ENCODE measurements at regions not wholly inside any gene's neighbourhood (a gene's known extent, or its start where the extent isn't known, plus 50 kb on each side); places are given as distances from the start of the nearest gene placed in this dataset.

DNA sequence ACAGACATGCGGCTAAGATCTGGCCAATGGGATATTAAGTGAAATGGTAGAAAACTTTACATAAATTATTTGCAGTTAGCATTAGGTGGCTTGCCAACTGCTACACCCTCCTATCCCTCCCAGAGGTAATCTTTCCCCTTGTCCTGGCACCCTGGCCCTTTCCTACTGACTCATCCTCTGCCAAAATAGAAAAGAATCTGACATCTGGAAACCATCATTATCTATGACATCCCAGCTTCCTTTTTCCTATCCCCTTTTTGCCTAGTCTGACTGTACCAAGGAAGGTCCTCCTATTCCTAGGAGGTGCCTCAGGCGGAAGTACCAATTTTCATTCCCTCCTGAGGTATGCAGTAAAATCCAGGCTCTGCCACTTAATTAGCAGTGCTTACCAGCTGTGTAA is 163.6 kb upstream of the KLF3 start:
- no peak overlapping the region for H3K27ac ChIP-seq (ENCODE audit: low read length)
- no peaks in the 10 kb centered on the region for H3K9me3 ChIP-seq (ENCODE audit: low read length)
- H3K79me2 ChIP-seq (replicated peaks; ENCODE audit: insufficient read depth, low read length), result no peaks in the 10 kb centered on the region
- TF ChIP-seq EP300 (conservative IDR thresholded peaks at IDR 0.05; ENCODE audit: poor library complexity, severe bottlenecking) (no peak), RAD21 (conservative IDR thresholded peaks at IDR 0.05) (no peak), MXI1 (conservative IDR thresholded peaks at IDR 0.05; ENCODE audit: poor library complexity, severe bottlenecking) (no peak)
- TF ChIP-seq, protein P1, sequence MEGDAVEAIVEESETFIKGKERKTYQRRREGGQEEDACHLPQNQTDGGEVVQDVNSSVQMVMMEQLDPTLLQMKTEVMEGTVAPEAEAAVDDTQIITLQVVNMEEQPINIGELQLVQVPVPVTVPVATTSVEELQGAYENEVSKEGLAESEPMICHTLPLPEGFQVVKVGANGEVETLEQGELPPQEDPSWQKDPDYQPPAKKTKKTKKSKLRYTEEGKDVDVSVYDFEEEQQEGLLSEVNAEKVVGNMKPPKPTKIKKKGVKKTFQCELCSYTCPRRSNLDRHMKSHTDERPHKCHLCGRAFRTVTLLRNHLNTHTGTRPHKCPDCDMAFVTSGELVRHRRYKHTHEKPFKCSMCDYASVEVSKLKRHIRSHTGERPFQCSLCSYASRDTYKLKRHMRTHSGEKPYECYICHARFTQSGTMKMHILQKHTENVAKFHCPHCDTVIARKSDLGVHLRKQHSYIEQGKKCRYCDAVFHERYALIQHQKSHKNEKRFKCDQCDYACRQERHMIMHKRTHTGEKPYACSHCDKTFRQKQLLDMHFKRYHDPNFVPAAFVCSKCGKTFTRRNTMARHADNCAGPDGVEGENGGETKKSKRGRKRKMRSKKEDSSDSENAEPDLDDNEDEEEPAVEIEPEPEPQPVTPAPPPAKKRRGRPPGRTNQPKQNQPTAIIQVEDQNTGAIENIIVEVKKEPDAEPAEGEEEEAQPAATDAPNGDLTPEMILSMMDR (IDR thresholded peaks at IDR 0.05; ENCODE audit: poor library complexity, severe bottlenecking), result no peak
- no peaks in the 10 kb centered on the region for H3K9me2 ChIP-seq (ENCODE audit: insufficient read depth, low read length)
- H3K9ac ChIP-seq (ENCODE audit: low read length), result no peak overlapping the region
- H2AFZ ChIP-seq (ENCODE audit: low read depth, low read length), result no peak overlapping the region
- no peak overlapping the region for H3K4me2 ChIP-seq (ENCODE audit: low read length)
- no peaks in the 10 kb centered on the region for H3K36me3 ChIP-seq (ENCODE audit: insufficient read depth, low read length)
- H3K4me3 ChIP-seq (ENCODE audit: low read length), result no peak overlapping the region
- H3K27me3 ChIP-seq (ENCODE audit: insufficient read depth, low read depth, low read length), result no peaks in the 10 kb centered on the region
- H4K20me1 ChIP-seq (ENCODE audit: insufficient read depth), result no peaks in the 10 kb centered on the region
- H3F3A ChIP-seq (ENCODE audit: insufficient read depth, low read length, poor library complexity, severe bottlenecking), result no peaks in the 10 kb centered on the region

DNA sequence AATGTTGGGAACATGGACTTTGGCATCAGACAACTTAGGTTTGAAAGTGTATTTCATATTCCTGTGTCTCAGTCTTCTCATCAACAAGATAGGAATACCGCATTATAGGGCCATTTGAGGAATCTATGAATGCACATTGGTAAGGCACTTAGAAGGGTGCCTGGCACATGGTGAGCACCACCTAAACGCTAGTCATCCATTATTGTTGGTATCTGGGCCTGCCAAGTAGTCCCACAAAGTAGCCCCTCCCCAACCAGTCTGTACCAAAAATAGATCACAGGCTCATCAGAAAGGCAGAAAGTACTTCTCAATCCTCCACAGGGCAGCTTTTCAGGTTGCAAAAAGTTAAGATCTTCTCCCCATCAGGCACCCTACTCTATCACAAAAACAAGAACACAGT is 162.3 kb upstream of the KLF3 start:
- H3K36me3 ChIP-seq (ENCODE audit: insufficient read depth, low read length), result no peaks in the 10 kb centered on the region
- TF ChIP-seq MXI1 (conservative IDR thresholded peaks at IDR 0.05; ENCODE audit: poor library complexity, severe bottlenecking) (no peak), RAD21 (conservative IDR thresholded peaks at IDR 0.05) (no peak), POLR2AphosphoS5 (IDR thresholded peaks at IDR 0.05) (no peak), EP300 (conservative IDR thresholded peaks at IDR 0.05; ENCODE audit: poor library complexity, severe bottlenecking) (no peak), EZH2 (IDR thresholded peaks at IDR 0.05; ENCODE audit: borderline replicate concordance, insufficient read depth, low read length, poor library complexity, severe bottlenecking) (no peak), SMC3 (conservative IDR thresholded peaks at IDR 0.05; ENCODE audit: poor library complexity) (no peak), TAF1 (IDR thresholded peaks at IDR 0.05; ENCODE audit: low read depth) (no peak)
- TF ChIP-seq, protein P2, sequence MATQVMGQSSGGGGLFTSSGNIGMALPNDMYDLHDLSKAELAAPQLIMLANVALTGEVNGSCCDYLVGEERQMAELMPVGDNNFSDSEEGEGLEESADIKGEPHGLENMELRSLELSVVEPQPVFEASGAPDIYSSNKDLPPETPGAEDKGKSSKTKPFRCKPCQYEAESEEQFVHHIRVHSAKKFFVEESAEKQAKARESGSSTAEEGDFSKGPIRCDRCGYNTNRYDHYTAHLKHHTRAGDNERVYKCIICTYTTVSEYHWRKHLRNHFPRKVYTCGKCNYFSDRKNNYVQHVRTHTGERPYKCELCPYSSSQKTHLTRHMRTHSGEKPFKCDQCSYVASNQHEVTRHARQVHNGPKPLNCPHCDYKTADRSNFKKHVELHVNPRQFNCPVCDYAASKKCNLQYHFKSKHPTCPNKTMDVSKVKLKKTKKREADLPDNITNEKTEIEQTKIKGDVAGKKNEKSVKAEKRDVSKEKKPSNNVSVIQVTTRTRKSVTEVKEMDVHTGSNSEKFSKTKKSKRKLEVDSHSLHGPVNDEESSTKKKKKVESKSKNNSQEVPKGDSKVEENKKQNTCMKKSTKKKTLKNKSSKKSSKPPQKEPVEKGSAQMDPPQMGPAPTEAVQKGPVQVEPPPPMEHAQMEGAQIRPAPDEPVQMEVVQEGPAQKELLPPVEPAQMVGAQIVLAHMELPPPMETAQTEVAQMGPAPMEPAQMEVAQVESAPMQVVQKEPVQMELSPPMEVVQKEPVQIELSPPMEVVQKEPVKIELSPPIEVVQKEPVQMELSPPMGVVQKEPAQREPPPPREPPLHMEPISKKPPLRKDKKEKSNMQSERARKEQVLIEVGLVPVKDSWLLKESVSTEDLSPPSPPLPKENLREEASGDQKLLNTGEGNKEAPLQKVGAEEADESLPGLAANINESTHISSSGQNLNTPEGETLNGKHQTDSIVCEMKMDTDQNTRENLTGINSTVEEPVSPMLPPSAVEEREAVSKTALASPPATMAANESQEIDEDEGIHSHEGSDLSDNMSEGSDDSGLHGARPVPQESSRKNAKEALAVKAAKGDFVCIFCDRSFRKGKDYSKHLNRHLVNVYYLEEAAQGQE (IDR thresholded peaks at IDR 0.05; ENCODE audit: borderline replicate concordance), result no peak
- TF ChIP-seq, protein P1 (IDR thresholded peaks at IDR 0.05; ENCODE audit: poor library complexity, severe bottlenecking), result no peak
- H3K9ac ChIP-seq (ENCODE audit: low read length), result no peak overlapping the region
- H2AFZ ChIP-seq (ENCODE audit: low read depth, low read length), result no peak overlapping the region
- no peaks in the 10 kb centered on the region for H4K20me1 ChIP-seq (ENCODE audit: insufficient read depth)
- no peak overlapping the region for H3K4me2 ChIP-seq (ENCODE audit: low read length)
- no peaks in the 10 kb centered on the region for H3K9me3 ChIP-seq (ENCODE audit: low read length)
- H3K9me2 ChIP-seq (ENCODE audit: insufficient read depth, low read length), result no peaks in the 10 kb centered on the region
- no peak overlapping the region for H3K4me3 ChIP-seq (ENCODE audit: low read length)
- no peaks in the 10 kb centered on the region for H3K79me2 ChIP-seq (replicated peaks; ENCODE audit: insufficient read depth, low read length)
- H3K27ac ChIP-seq (ENCODE audit: low read length), result no peak overlapping the region
- no peaks in the 10 kb centered on the region for H3F3A ChIP-seq (ENCODE audit: insufficient read depth, low read length, poor library complexity, severe bottlenecking)
- H3K27me3 ChIP-seq (ENCODE audit: insufficient read depth, low read depth, low read length), result no peaks in the 10 kb centered on the region
